Mesothelial cell of epicardium (in vitro differentiated cells): ENCODE measurements at regions not wholly inside any gene's neighbourhood (a gene's known extent, or its start where the extent isn't known, plus 50 kb on each side); places are given as distances from the start of the nearest gene placed in this dataset.

Experiments used
- DNase-seq, 2 experiments: peaks; one replicate each; pipeline ENCODE4 v3.0.0; 2021; ENCODE audit warnings: low spot score in 2 of 2; ENCODE audit not compliant: unreplicated experiment in 2 of 2
- H3K27ac Mint-ChIP-seq: 2 replicates; pipeline ENCODE4 v1.8.0; 2021; ENCODE audit warnings: mixed read lengths
- H3K27me3 Mint-ChIP-seq: 2 replicates; pipeline ENCODE4 v1.8.0; 2021; ENCODE audit warnings: low read depth, mixed read lengths
- H3K36me3 Mint-ChIP-seq: 2 replicates; pipeline ENCODE4 v1.8.0; 2021; ENCODE audit warnings: mixed read lengths
- H3K4me1 Mint-ChIP-seq: 2 replicates; pipeline ENCODE4 v1.8.0; 2021; ENCODE audit warnings: mixed read lengths
- H3K4me3 Mint-ChIP-seq: 2 replicates; pipeline ENCODE4 v1.8.0; 2021; ENCODE audit warnings: mild to moderate bottlenecking, moderate library complexity, mixed read lengths
- H3K9me3 Mint-ChIP-seq: 2 replicates; pipeline ENCODE4 v1.8.0; 2021; ENCODE audit warnings: mixed read lengths
- TF ChIP-seq, protein P1 (sequence below): fragments of 200-600 bp; sonication (generic); IDR thresholded peaks from one replicate; pipeline ENCODE4 v1.5.0; 2021; ENCODE audit warnings: antibody characterized with exemption; ENCODE audit not compliant: unreplicated experiment

DNA sequence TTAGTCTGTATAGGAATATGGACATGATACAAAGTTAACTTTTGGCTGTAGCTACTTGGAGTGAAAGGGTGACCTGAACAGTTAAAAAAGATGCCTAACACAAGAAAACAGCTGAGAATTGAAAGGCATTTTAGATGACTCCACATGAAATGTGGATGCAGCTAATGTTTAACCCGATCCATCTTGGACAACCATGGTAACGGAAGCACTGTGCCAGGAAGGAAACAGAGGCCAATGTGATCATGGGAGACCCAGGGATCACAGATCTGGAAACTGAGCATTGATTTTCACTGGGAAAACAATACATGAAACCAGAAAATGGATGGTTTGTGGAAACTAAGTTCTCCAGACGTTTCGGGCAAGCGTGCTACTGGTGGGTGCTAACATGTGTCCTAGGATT is 669.1 kb downstream of the GALR1 start:
- DNase-seq: no peak
- no peak overlapping the region for H3K4me3 Mint-ChIP-seq
- no peak overlapping the region for H3K27ac Mint-ChIP-seq
- H3K4me1 Mint-ChIP-seq: no peaks in the 10 kb centered on the region
- H3K27me3 Mint-ChIP-seq: peaks cover 21% of the 10 kb centered on the region
- no peaks in the 10 kb centered on the region for H3K9me3 Mint-ChIP-seq
- H3K36me3 Mint-ChIP-seq: no peaks in the 10 kb centered on the region
- TF ChIP-seq, protein P1, sequence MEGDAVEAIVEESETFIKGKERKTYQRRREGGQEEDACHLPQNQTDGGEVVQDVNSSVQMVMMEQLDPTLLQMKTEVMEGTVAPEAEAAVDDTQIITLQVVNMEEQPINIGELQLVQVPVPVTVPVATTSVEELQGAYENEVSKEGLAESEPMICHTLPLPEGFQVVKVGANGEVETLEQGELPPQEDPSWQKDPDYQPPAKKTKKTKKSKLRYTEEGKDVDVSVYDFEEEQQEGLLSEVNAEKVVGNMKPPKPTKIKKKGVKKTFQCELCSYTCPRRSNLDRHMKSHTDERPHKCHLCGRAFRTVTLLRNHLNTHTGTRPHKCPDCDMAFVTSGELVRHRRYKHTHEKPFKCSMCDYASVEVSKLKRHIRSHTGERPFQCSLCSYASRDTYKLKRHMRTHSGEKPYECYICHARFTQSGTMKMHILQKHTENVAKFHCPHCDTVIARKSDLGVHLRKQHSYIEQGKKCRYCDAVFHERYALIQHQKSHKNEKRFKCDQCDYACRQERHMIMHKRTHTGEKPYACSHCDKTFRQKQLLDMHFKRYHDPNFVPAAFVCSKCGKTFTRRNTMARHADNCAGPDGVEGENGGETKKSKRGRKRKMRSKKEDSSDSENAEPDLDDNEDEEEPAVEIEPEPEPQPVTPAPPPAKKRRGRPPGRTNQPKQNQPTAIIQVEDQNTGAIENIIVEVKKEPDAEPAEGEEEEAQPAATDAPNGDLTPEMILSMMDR: no peak

DNA sequence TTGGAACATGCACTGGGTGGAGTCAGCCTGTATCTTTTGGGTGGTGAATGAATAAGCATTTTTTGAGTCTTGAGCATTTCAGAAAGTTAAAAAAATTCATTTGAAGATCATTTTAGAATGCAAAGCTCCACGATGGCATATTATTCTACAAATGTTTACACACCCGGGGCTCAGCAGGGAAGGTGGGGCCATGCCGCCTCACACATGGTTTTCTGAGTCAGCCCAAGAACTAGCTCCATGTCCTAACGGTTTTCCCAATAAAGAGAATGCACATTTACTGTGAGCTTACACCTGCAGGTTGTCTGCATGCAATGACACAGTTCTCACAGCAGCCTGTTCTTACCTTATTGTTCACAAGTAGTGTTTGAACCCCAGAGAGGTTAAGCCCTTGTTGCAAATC is 670.3 kb downstream of the GALR1 start:
- Mint-ChIP-seq H3K4me1 (no peaks in the 10 kb centered on the region), H3K4me3 (no peak overlapping the region), H3K36me3 (no peaks in the 10 kb centered on the region), H3K9me3 (no peaks in the 10 kb centered on the region), H3K27me3 (peaks cover 12% of the 10 kb centered on the region), H3K27ac (no peak overlapping the region)
- no peak for DNase-seq
- TF ChIP-seq, protein P1: no peak

DNA sequence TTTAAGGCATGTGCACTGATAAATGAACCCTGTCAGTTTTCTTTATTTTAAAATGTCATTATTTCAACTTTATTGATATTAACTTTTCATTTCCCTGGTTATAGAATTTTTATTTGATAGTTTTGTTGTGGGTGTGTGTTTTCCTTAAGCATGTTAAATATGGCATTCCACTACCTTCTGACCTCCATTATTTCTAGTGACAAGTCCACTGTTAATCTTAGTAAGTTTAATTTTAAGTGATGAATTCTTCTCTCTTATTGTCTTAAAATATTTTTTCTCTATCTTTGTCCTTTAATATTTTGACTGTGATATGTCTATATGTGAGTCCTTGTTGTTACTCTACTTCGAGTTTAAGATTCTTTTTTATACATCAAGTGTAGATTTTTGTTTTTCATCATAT is 685.7 kb downstream of the GALR1 start:
- Mint-ChIP-seq H3K4me3 (no peak overlapping the region), H3K4me1 (no peaks in the 10 kb centered on the region), H3K27me3 (no peaks in the 10 kb centered on the region), H3K27ac (no peak overlapping the region), H3K9me3 (peaks cover 19% of the 10 kb centered on the region), H3K36me3 (no peaks in the 10 kb centered on the region)
- TF ChIP-seq, protein P1: no peak
- no peak for DNase-seq

DNA sequence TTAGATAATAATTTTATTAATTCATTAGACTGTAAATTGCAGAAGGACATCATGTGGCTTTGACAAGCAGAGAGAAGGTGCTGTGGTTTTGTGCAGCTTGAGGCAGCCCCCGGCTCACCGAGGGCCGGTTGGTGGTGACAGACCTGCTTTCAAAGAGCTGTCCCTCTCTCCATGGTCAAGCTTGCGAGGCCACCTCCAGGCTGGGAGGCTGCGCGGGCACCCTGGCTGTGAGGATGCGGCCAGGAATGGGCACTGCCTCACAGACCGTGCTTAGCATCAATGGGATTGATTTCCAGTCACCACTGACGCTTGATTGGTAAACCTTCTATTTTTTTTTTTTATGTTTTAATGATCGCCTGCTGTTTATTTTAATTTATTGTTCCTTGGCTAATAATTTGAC is 690.9 kb downstream of the GALR1 start:
- H3K36me3 Mint-ChIP-seq: no peaks in the 10 kb centered on the region
- H3K4me1 Mint-ChIP-seq: no peaks in the 10 kb centered on the region
- H3K4me3 Mint-ChIP-seq: no peak overlapping the region
- TF ChIP-seq, protein P1: no peak
- H3K27me3 Mint-ChIP-seq: peaks cover 5% of the 10 kb centered on the region
- H3K9me3 Mint-ChIP-seq: peaks cover 11% of the 10 kb centered on the region
- no peak overlapping the region for H3K27ac Mint-ChIP-seq
- no peak for DNase-seq

DNA sequence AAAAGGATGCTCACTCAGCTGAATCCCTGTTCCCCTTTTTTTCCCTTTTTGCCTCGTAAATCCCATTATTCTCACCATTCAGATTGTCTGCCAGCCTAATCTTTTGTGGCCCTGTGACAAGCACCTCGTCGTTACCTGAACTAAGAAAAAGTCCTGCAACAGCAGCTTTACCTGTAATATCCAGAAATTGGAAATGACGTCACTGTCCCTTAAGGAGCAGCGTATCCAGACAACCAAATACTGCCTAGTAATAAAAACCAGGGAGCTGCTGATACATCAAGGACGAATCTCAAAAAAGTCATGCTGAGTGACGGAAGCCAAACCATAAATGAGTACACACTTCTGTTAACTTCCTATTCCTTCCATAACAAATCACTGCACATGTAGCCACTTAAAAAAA is 694.9 kb downstream of the GALR1 start:
- Mint-ChIP-seq H3K4me3 (no peak overlapping the region), H3K9me3 (no peaks in the 10 kb centered on the region), H3K36me3 (no peaks in the 10 kb centered on the region), H3K27me3 (peaks cover 5% of the 10 kb centered on the region), H3K4me1 (no peaks in the 10 kb centered on the region), H3K27ac (no peak overlapping the region)
- no peak for DNase-seq
- TF ChIP-seq, protein P1: no peak

DNA sequence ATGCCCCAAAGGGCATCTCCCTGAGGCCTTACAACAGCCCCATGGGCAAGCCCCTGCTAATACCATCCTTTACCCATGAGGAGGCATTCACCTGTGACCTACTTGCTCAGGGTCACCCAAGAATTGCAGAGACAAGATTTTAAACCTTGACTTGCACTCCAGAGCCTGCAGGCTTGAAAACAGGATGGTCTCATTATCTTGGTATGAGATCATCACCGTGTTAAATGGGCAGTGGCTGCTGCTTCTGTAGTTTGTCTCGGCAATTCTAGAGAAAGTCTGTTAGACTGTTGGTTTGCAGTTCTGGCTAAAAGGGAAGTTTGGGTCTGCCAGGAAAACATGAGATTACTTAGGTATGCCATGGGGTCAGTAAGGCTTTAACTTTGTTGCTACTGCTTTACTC is 698.9 kb downstream of the GALR1 start:
- no peak for DNase-seq
- H3K9me3 Mint-ChIP-seq: peaks cover 4% of the 10 kb centered on the region
- TF ChIP-seq, protein P1: no peak
- H3K27ac Mint-ChIP-seq: no peak overlapping the region
- no peaks in the 10 kb centered on the region for H3K4me1 Mint-ChIP-seq
- no peak overlapping the region for H3K4me3 Mint-ChIP-seq
- H3K36me3 Mint-ChIP-seq: no peaks in the 10 kb centered on the region
- H3K27me3 Mint-ChIP-seq: peaks cover 1% of the 10 kb centered on the region
